ENCODE measurements at regions not wholly inside any gene's neighbourhood (a gene's known extent, or its start where the extent isn't known, plus 50 kb on each side); places are given as distances from the start of the nearest gene placed in this dataset.

GRCh38 chr12:88310069-88310468 lies 168.0 kb downstream of the TMTC3 start:
- no peaks in the 10 kb centered on the region for H3K36me3 ChIP-seq (ENCODE audit: control insufficient read depth in 4 of 4, insufficient read depth in 4 of 4, low read length in 4 of 4)
- DNase-seq (peak in 1 of 3 donors; percentile 32), ATAC-seq (ENCODE audit: insufficient read depth, low FRiP score) (no peak)
- 74 to 84% methylated on average over 1 of the region's 1 CpG for WGBS, 2 donors
- H3K4me1 ChIP-seq (ENCODE audit: control insufficient read depth in 5 of 5, insufficient read depth in 5 of 5, low read length in 5 of 5), result peaks cover 0 to 3% (median 0%) of the 10 kb centered on the region in 5 donors
- H3K9me3 ChIP-seq (ENCODE audit: control insufficient read depth in 4 of 4, insufficient read depth in 3 of 4, low read length in 3 of 4), result no peaks in the 10 kb centered on the region
- H3K27ac ChIP-seq (ENCODE audit: low read depth in 1 of 2, low read length in 1 of 2), result no peak overlapping the region
- no peaks in the 10 kb centered on the region for H3K27me3 ChIP-seq (ENCODE audit: control insufficient read depth in 3 of 3, insufficient read depth in 3 of 3, low read length in 2 of 3)
- TF ChIP-seq CTCF (IDR thresholded peaks at IDR 0.05; ENCODE audit: control extremely low read depth, extremely low read depth), result no peak
- no peak overlapping the region for H3K9ac ChIP-seq (ENCODE audit: insufficient read depth in 1 of 2, low read length in 2 of 2)
- no peak overlapping the region for H3K4me3 ChIP-seq

- DNase-seq (no peak), ATAC-seq (ENCODE audit: insufficient read depth, low FRiP score) (peak; percentile 34)
- H3K27me3 ChIP-seq (ENCODE audit: control insufficient read depth in 3 of 3, insufficient read depth in 3 of 3, low read length in 2 of 3), result no peaks in the 10 kb centered on the region
- TF ChIP-seq CTCF (IDR thresholded peaks at IDR 0.05; ENCODE audit: control extremely low read depth, extremely low read depth), result no peak
- no peaks in the 10 kb centered on the region for H3K9me3 ChIP-seq (ENCODE audit: control insufficient read depth in 4 of 4, insufficient read depth in 3 of 4, low read length in 3 of 4)
- H3K9ac ChIP-seq (ENCODE audit: insufficient read depth in 1 of 2, low read length in 2 of 2), result no peak overlapping the region
- no peak overlapping the region for H3K4me3 ChIP-seq
- WGBS, 2 donors, result 80 to 89% methylated on average over 6 of the region's 6 CpGs
- H3K27ac ChIP-seq (ENCODE audit: low read depth in 1 of 2, low read length in 1 of 2), result no peak overlapping the region
- H3K36me3 ChIP-seq (ENCODE audit: control insufficient read depth in 4 of 4, insufficient read depth in 4 of 4, low read length in 4 of 4), result no peaks in the 10 kb centered on the region
- peaks cover 0 to under 1% (median 0%) of the 10 kb centered on the region in 5 donors for H3K4me1 ChIP-seq (ENCODE audit: control insufficient read depth in 5 of 5, insufficient read depth in 5 of 5, low read length in 5 of 5)
Measured at GRCh38 chr12:88310666-88311065, 168.6 kb downstream of the TMTC3 start.

- Histone ChIP-seq H3K36me3 (ENCODE audit: control insufficient read depth in 4 of 4, insufficient read depth in 4 of 4, low read length in 4 of 4) (no peaks in the 10 kb centered on the region), H3K27ac (ENCODE audit: low read depth in 1 of 2, low read length in 1 of 2) (no peak overlapping the region), H3K9me3 (ENCODE audit: control insufficient read depth in 4 of 4, insufficient read depth in 3 of 4, low read length in 3 of 4) (no peaks in the 10 kb centered on the region), H3K27me3 (ENCODE audit: control insufficient read depth in 3 of 3, insufficient read depth in 3 of 3, low read length in 2 of 3) (no peaks in the 10 kb centered on the region), H3K4me3 (no peak overlapping the region), H3K4me1 (ENCODE audit: control insufficient read depth in 5 of 5, insufficient read depth in 5 of 5, low read length in 5 of 5) (peaks cover 0 to 3% (median 2%) of the 10 kb centered on the region in 5 donors), H3K9ac (ENCODE audit: insufficient read depth in 1 of 2, low read length in 2 of 2) (no peak overlapping the region)
- WGBS, 2 donors, result 85 to 94% methylated on average over 1 of the region's 1 CpG
- DNase-seq, result no peak
- ATAC-seq (ENCODE audit: insufficient read depth, low FRiP score), result no peak
- no peak for TF ChIP-seq CTCF (IDR thresholded peaks at IDR 0.05; ENCODE audit: control extremely low read depth, extremely low read depth)
Measured at GRCh38 chr12:88313554-88313953, 171.4 kb downstream of the TMTC3 start.

- ATAC-seq (ENCODE audit: insufficient read depth, low FRiP score) (no peak), DNase-seq (no peak)
- H3K9me3 ChIP-seq (ENCODE audit: control insufficient read depth in 4 of 4, insufficient read depth in 3 of 4, low read length in 3 of 4), result no peaks in the 10 kb centered on the region
- H3K4me3 ChIP-seq, result no peak overlapping the region
- TF ChIP-seq CTCF (IDR thresholded peaks at IDR 0.05; ENCODE audit: control extremely low read depth, extremely low read depth), result no peak
- no peaks in the 10 kb centered on the region for H3K36me3 ChIP-seq (ENCODE audit: control insufficient read depth in 4 of 4, insufficient read depth in 4 of 4, low read length in 4 of 4)
- no peaks in the 10 kb centered on the region for H3K27me3 ChIP-seq (ENCODE audit: control insufficient read depth in 3 of 3, insufficient read depth in 3 of 3, low read length in 2 of 3)
- no peak overlapping the region for H3K27ac ChIP-seq (ENCODE audit: low read depth in 1 of 2, low read length in 1 of 2)
- peaks cover 0 to 8% (median 3%) of the 10 kb centered on the region in 5 donors for H3K4me1 ChIP-seq (ENCODE audit: control insufficient read depth in 5 of 5, insufficient read depth in 5 of 5, low read length in 5 of 5)
- no peak overlapping the region for H3K9ac ChIP-seq (ENCODE audit: insufficient read depth in 1 of 2, low read length in 2 of 2)
- WGBS, 2 donors, result 87 to 89% methylated on average over 4 of the region's 4 CpGs
Measured at GRCh38 chr12:88314706-88315105, 172.6 kb downstream of the TMTC3 start.
